ENCODE measurements at regions not wholly inside any gene's neighbourhood (a gene's known extent, or its start where the extent isn't known, plus 50 kb on each side); places are given as distances from the start of the nearest gene placed in this dataset.

DNA sequence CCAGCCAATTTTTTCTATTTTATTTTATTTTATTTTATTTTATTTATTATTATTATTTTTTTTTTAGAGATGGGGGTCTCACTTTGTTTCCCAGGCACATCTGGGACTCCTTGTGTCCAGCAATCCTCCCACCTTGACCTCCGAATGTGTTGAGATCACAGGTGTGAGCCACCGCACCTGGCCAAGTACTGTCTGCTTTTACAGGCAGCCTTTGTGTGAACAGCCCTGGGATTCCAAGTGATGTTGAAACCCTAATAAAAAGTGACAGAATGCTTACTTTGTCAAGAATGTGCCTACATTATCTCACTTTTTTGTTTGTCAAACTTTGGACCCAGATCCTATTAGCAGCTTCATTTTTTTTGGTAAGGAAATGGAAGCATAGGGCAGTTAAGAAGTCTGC is 220.1 kb upstream of the EDNRB start:
- H3K27ac ChIP-seq = no peak overlapping the region
- no peak for ATAC-seq
- intact Hi-C loops (cut with DNase I) = loop anchor here in 1 of 2 donors (5.0 kb wide), 1 partner anchor 839 kb away; no protein-coding TSS in a partner anchor
- DNase-seq = no peak
- TF ChIP-seq, protein P1, sequence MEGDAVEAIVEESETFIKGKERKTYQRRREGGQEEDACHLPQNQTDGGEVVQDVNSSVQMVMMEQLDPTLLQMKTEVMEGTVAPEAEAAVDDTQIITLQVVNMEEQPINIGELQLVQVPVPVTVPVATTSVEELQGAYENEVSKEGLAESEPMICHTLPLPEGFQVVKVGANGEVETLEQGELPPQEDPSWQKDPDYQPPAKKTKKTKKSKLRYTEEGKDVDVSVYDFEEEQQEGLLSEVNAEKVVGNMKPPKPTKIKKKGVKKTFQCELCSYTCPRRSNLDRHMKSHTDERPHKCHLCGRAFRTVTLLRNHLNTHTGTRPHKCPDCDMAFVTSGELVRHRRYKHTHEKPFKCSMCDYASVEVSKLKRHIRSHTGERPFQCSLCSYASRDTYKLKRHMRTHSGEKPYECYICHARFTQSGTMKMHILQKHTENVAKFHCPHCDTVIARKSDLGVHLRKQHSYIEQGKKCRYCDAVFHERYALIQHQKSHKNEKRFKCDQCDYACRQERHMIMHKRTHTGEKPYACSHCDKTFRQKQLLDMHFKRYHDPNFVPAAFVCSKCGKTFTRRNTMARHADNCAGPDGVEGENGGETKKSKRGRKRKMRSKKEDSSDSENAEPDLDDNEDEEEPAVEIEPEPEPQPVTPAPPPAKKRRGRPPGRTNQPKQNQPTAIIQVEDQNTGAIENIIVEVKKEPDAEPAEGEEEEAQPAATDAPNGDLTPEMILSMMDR (IDR thresholded peaks at IDR 0.05) = no peak
- H3K4me1 ChIP-seq = no peaks in the 10 kb centered on the region
- no peak overlapping the region for H3K4me3 ChIP-seq
- H3K9me3 ChIP-seq = no peaks in the 10 kb centered on the region
- no peaks in the 10 kb centered on the region for H3K36me3 ChIP-seq
- H3K27me3 ChIP-seq = no peaks in the 10 kb centered on the region

- intact Hi-C loops (cut with DNase I) = loop anchor here in 1 of 2 donors (5.0 kb wide), 1 partner anchor 840 kb away; no protein-coding TSS in a partner anchor
- TF ChIP-seq, protein P1 (IDR thresholded peaks at IDR 0.05) = peak; percentile 65 to 69
- DNase-seq (peak in 2 of 4 donors; percentile 44 to 49), ATAC-seq (peak; percentile 97)
- no peaks in the 10 kb centered on the region for H3K27me3 ChIP-seq
- no peak overlapping the region for H3K4me3 ChIP-seq
- H3K4me1 ChIP-seq = no peaks in the 10 kb centered on the region
- no peak overlapping the region for H3K27ac ChIP-seq
- no peaks in the 10 kb centered on the region for H3K9me3 ChIP-seq
- no peaks in the 10 kb centered on the region for H3K36me3 ChIP-seq
Measured at GRCh38 chr13:78137404-78138142, 218.9 kb upstream of the EDNRB start.

GRCh38 chr13:78136966-78137365 is 218.3 kb upstream of the EDNRB start:
- TF ChIP-seq, protein P1 (IDR thresholded peaks at IDR 0.05) = no peak
- Histone ChIP-seq H3K4me3 (no peak overlapping the region), H3K36me3 (no peaks in the 10 kb centered on the region), H3K9me3 (no peaks in the 10 kb centered on the region), H3K27ac (no peak overlapping the region), H3K4me1 (no peaks in the 10 kb centered on the region), H3K27me3 (no peaks in the 10 kb centered on the region)
- ATAC-seq (no peak), DNase-seq (no peak)
- intact Hi-C loops (cut with DNase I) = loop anchor here in 1 of 2 donors (5.0 kb wide), 1 partner anchor 840 kb away; no protein-coding TSS in a partner anchor

DNA sequence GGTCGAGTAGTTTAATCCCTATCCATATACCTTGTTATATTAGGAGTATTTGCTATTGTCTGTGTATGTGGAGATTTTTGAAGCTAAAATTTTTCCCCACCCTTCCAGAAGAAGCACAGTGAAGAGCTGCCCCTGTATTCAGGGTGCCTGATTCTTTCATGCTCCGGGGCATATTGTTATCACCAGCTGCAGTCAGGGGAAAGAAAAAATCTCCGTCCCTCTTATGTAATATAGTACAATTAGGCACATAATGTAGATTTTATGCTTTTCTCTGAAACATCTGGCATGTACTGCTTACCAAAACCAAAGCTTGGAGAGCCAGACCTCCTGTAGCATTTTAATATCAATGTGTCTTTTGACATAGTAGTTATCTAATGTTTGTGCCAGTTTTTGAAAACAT is 214.9 kb upstream of the EDNRB start:
- Histone ChIP-seq H3K4me3 (no peak overlapping the region), H3K9me3 (no peaks in the 10 kb centered on the region), H3K36me3 (no peaks in the 10 kb centered on the region), H3K27me3 (no peaks in the 10 kb centered on the region), H3K4me1 (no peaks in the 10 kb centered on the region), H3K27ac (no peak overlapping the region)
- no peak for DNase-seq
- intact Hi-C loops (cut with DNase I) = no loop called here
- TF ChIP-seq, protein P1 (IDR thresholded peaks at IDR 0.05) = no peak
- no peak for ATAC-seq

DNA sequence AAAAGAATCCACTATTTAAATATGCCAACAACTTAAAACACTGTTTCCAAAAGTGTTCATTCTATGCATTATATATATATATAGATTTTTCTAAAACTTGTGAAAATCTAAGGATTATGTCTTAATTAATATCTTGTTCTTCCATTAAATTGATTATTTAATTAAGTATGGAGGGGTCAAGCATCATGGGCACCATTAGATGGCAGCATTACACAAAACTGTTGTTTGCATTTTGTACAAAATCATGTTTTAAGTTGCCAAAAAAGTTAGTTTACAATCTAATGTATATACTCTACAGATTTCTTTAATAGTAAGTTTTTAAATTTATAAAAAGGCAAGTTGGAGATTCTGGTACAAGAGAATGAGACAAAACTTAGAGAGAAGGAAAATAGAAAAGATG is 213.2 kb upstream of the EDNRB start:
- no peak overlapping the region for H3K4me3 ChIP-seq
- H3K36me3 ChIP-seq = no peaks in the 10 kb centered on the region
- TF ChIP-seq, protein P1 (IDR thresholded peaks at IDR 0.05) = no peak
- H3K4me1 ChIP-seq = no peaks in the 10 kb centered on the region
- ATAC-seq (no peak), DNase-seq (no peak)
- intact Hi-C loops (cut with DNase I) = no loop called here
- no peak overlapping the region for H3K27ac ChIP-seq
- no peaks in the 10 kb centered on the region for H3K27me3 ChIP-seq
- no peaks in the 10 kb centered on the region for H3K9me3 ChIP-seq
